GM12878 (cell line): ENCODE measurements at regions not wholly inside any gene's neighbourhood (a gene's known extent, or its start where the extent isn't known, plus 50 kb on each side); places are given as distances from the start of the nearest gene placed in this dataset.

ENCODE experiments used
- CHD2 ChIP-seq: IDR thresholded peaks from 2 replicates; pipeline ENCODE4 v1.6.1; 2011; ENCODE audit warnings: low read depth, low read length, improper control_type of control experiment, borderline replicate concordance
- EGR1 ChIP-seq, 2 experiments: IDR thresholded peaks; 1 replicate in 1 of 2; 2 replicates in 1 of 2; pipeline ENCODE4 v1.6.1; 2011 to 2012; ENCODE audit warnings: low read depth in 2 of 2, low read length in 2 of 2, borderline replicate concordance in 1 of 2, mild to moderate bottlenecking in 1 of 2, moderate library complexity in 1 of 2
- EZH2 ChIP-seq: IDR thresholded peaks from 2 replicates; pipeline ENCODE4 v1.6.1; 2012; ENCODE audit warnings: low read depth, mild to moderate bottlenecking, control low read depth, inconsistent platforms, low read length, borderline replicate concordance; ENCODE audit not compliant: control insufficient read depth
- FOS ChIP-seq: IDR thresholded peaks from 3 replicates; pipeline ENCODE4 v1.6.1; 2011; ENCODE audit warnings: borderline replicate concordance; ENCODE audit not compliant: insufficient read length; ENCODE audit errors: extremely low read depth
- MTA3 ChIP-seq: IDR thresholded peaks from 2 replicates; pipeline ENCODE4 v1.6.1; 2012; ENCODE audit warnings: low read length, inconsistent platforms, borderline replicate concordance
- NFXL1 ChIP-seq: fragments of 450-650 bp; IDR thresholded peaks from 2 replicates; pipeline ENCODE4 v1.6.1; 2017; ENCODE audit warnings: antibody characterized with exemption, mild to moderate bottlenecking, borderline replicate concordance
- NR2C1 ChIP-seq: fragments of 450-650 bp; IDR thresholded peaks from 2 replicates; pipeline ENCODE4 v1.6.1; 2017; ENCODE audit warnings: antibody characterized with exemption, mild to moderate bottlenecking, moderate library complexity
- POLR2AphosphoS5 ChIP-seq: IDR thresholded peaks from 2 replicates; pipeline ENCODE4 v1.6.1; 2011; ENCODE audit warnings: mild to moderate bottlenecking, low read length, inconsistent platforms
- RAD21 ChIP-seq: IDR thresholded peaks from 2 replicates; pipeline ENCODE4 v1.6.1; 2011; ENCODE audit warnings: mild to moderate bottlenecking, low read depth, low read length, moderate library complexity; ENCODE audit not compliant: insufficient read depth
- REST ChIP-seq: IDR thresholded peaks from 2 replicates; pipeline ENCODE4 v1.6.1; 2012; ENCODE audit warnings: mild to moderate bottlenecking, low read depth, low read length
- SIN3A ChIP-seq: IDR thresholded peaks from 2 replicates; pipeline ENCODE4 v1.6.1; 2012; ENCODE audit warnings: low read depth, low read length, improper control_type of control experiment
- TAF1 ChIP-seq: IDR thresholded peaks from 2 replicates; pipeline ENCODE4 v1.6.1; 2011; ENCODE audit warnings: mild to moderate bottlenecking, low read depth, low read length, borderline replicate concordance
- USF2 ChIP-seq: IDR thresholded peaks from 2 replicates; pipeline ENCODE4 v1.6.1; 2011; ENCODE audit warnings: low read depth, low read length, improper control_type of control experiment, borderline replicate concordance

- TF ChIP-seq USF2 (no peak), TAF1 (no peak), MTA3 (no peak), REST (no peak), POLR2AphosphoS5 (no peak), FOS (no peak), EGR1 (IDR thresholded peaks at IDR 0.05; ENCODE audit: borderline replicate concordance in 1 of 2, low read depth in 2 of 2, low read length in 2 of 2) (no peak), EZH2 (no peak), RAD21 (no peak), CHD2 (no peak), NR2C1 (no peak), NFXL1 (no peak), SIN3A (no peak)
Observed at GRCh38 chr15:62736756-62737155, 305.8 kb upstream of the TPM1 start.
